Tongue (tissue), 1 donor: ENCODE measurements at regions not wholly inside any gene's neighbourhood (a gene's known extent, or its start where the extent isn't known, plus 50 kb on each side); places are given as distances from the start of the nearest gene placed in this dataset.

Experiments used
- DNase-seq: peaks from one replicate; pipeline ENCODE4 v3.0.0-alpha.2; 2015

DNA sequence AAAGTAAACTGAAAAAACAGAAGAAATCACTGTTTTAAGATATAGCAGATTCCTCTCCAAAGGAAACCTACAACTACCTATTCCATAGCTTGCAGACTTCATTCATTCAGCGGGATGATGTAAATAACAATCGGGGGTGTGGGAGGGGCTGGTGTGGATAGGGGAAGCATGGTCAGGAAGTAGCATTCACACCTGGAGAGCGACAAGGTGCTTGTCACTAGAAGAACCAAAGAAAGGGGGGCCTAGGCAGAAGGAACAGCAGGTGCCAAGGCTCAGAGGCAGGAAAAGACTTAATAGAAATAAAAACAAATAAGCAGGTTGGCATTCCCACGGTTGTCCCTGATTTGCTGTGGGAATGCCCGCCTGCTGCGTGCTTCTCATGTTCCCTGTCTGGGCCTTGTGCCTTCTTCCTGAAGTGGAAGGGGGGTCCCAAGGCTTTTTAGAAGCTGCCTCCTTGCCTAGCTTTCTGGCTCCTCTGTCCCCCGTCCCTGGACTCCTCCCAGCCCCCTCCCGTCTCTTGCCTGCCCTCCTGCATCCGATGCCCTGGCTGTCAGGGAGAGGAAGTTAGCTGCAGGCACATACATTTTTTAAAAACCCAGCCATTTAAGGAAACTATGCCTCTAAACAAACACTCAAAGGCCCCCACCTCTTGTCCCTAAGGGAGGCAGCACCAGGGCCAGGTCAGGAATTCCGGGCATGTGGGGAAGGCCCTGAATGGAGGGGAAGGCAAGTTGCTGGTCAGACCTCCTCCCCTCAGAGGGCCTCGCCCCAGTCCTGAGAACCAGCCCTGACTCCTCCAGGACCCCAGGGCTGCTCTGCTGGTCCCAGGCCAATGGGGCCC lies 54.7 kb upstream of the PRDM11 start:
- no peak for DNase-seq

DNA sequence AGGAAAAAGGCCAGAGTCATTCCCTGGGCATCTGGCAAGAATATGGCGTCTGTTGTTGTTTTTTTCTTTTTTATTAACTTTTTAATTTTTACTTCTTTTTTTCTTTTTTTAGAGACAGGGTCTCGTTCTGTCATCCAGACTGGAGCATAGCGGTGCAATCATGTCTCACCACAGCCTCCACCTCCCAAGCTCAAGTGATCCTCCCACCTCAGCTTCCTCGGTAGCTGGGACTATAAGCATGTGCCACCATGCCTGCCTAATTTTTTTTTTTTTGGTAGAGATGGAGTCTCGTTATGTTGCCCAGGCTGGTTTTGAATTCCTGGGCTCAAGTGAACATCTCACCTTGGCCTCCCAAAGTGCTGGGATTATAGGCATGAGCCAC lies 54.0 kb upstream of the PRDM11 start:
- DNase-seq = no peak

DNA sequence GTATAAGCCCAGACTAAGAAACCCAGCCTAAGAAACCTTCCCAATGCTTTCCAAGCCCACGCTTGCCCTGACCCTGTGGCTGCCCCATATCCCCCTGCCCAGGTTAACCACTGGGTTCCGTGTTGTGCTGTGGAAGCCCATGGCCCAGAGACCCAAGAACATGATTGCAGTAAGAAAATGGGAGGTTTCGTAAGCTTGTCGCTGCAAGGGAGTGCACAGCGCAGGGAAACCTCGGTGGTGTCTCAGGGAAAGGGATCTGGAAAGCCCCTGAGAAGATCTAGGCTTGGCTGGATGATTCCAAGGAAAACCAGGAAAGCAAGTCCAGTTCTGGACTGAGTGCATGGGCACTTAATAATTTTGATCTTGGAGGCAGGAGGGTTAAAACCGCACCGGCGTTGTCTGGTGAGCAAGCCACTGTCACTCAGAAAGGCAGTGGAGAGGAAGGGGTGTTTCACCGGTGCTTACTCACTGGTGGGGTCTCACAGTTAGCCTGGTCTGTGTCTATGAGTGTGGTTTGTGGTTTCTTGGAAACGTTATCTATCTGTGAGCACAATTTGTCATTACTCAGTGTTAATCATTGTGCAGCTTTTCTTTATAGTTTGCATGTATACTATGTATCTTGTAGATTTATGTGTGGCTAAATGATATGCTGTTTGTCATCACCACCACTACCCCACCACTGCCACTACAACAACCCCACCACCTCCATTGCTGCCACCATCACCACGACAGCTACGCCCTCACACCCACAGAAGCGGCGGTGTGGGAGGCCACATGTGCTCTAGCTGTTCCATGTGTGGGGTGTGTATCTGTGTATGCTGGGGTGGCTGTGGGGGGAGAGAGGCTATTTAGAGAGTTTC lies 53.3 kb upstream of the PRDM11 start:
- DNase-seq = no peak

DNA sequence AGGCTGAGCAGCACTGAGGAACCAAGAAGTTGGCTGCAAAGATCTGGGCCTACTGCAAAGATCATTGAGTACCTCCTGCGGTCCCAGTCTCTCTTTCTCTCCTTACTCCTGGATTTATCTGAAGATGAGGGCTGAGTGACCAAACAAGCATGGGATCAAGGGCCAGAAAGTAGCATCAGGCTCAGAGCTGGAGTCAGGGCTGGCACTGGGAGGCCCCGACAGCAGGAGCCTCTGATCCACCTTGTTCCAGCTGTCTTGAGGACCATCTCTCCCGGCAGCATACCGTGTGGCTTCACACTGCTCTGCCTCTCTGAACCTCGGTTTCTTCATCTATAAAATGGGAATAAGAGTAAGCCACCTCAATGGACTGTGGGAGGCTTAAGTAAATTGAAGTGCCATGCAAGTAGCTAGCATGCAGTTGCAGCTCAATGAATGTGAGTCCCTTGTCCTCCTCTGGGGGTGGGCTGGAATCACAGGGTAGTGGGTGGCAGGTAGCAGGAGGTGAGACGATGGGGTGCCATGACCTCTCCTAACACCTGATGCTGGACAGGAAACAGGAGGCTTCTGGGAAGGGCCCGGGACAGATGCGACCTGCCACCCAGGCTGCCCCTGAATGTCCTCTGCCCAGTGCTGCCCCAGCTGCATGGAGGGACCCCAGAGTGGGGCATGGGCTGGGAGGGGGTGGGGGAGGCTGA lies 52.5 kb upstream of the PRDM11 start:
- no peak for DNase-seq

DNA sequence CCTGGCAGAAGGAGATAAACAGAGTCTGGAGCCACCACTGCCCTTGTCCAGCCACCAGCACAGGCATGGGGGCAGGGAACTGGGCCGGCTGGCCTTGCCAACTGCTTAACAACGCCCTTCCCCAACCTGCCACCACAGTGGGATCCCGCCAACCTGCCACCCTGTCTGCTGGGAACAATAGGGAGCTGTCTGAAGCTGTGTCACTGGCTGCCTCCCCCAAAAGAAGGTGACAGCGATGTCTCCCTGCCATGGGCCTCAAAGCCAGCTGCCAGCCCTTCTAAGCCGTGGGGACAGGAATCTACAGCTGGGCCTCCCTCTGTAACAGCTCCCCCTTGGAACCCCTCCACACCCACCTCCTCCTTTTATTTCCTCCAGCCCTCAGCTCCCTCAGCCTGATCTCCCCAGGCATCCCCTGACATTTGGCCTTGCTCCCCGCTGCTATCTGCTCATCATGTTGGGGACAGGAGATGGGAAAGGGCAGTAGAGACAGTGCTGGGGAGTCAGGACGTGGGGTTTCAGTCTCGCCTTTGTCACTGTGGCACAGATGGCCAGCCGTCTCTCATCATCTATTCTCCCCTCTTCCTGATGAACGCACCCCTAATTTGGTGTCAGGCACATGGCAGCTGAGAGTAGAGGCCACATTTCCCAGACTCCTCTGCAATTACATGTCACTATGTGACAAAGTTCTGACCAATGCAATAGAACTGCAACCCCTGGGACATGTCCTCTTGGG lies 51.3 kb upstream of the PRDM11 start:
- DNase-seq = no peak

DNA sequence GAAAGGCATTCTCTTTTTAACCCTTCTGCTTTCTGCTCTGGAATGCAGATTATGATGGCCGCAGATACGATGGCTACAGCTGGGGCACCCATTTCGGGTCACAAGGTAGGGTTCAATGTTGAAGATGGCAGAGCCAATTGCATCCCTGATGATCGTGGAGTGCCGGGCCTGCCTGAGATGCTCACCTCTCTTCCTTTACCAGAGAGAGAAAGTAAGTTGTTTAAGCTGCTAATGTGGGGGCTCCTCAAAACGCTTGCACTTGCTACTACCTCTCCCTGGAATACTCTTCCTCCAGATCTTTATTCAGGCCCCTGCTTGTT lies 50.8 kb upstream of the PRDM11 start:
- DNase-seq = no peak

DNA sequence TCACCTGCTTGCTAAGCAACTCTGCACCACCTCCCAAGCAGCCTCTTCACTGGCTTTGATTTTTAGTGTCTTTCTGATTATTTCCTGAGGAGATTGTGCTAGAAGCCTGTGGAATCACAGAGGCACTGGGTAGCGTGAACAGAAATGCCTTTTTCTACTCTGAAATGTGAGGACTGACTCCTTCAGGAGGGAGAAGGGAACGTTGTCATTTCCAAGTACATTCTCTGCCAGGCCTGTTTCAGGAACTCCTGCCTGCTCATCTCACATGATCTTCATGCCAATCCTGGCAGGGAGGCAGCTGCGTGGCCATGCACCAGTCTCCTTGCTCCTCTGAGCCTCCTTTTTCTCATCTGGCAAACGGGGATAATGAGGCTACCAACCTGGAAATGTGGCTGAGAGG lies 49.8 kb upstream of the PRDM11 start:
- no peak for DNase-seq
